HepG2 (cell line): ENCODE measurements at regions not wholly inside any gene's neighbourhood (a gene's known extent, or its start where the extent isn't known, plus 50 kb on each side); places are given as distances from the start of the nearest gene placed in this dataset.
A peak's percentile ranks its signal among the peaks of the same experiment; 100 is the strongest.

ENCODE experiments used
- ATAC-seq: fragments of 200-7000 bp; cut with Tn5 transposase; 3 replicates; pipeline ENCODE4 v1.9.1; 2020; ENCODE audit warnings: mild to moderate bottlenecking, moderate library complexity
- BruUV-seq: library from RNA; stranded (reverse); fragments of 400-500 nt; replicated peaks from 2 replicates; lab custom pipeline; 2021; lab: Mats Ljungman, UMichigan
- CTCF ChIA-PET: fragments of 300-600 bp; formaldehyde crosslinking; extraction: SDS; loops from one replicate; lab custom pipeline; 2021; ENCODE audit warnings: low total read pairs, inconsistent platforms, low intra/inter-chr PET ratio; lab: Yijun Ruan, JAX
- POLR2A ChIA-PET: fragments of 350-600 bp; sonication (Branson Sonifier 250); formaldehyde crosslinking; loops from one replicate; lab custom pipeline; 2020; ENCODE audit warnings: antibody characterized with exemption, inconsistent platforms; lab: Yijun Ruan, JAX
- DNase-seq: peaks from one replicate; pipeline ENCODE4 v3.0.0-alpha.2; 2015; ENCODE audit warnings: low spot score
- FAIRE-seq: peaks from 3 replicates; lab custom pipeline; 2011; peaks lifted over from hg19 to GRCh38; lab: Jason Lieb, UNC
- H2AFZ ChIP-seq: one replicate; pipeline ENCODE4 v1.6.1; 2011; ENCODE audit warnings: low read length, inconsistent platforms
- H3K27ac ChIP-seq: fragments of 300-600 bp; 3 replicates; pipeline ENCODE4 v1.8.0; 2011; ENCODE audit warnings: mixed run types, mild to moderate bottlenecking, mixed read lengths, low read length, inconsistent platforms; ENCODE audit not compliant: insufficient read depth; ENCODE audit errors: extremely low read length
- H3K27me3 ChIP-seq, 2 experiments: fragments of 200-600 bp in 1 of 2; 2 replicates in 1 of 2; 3 replicates in 1 of 2; pipeline versions ENCODE4 v1.6.0 to v1.8.0; 2011; ENCODE audit warnings: low read length in 2 of 2, mild to moderate bottlenecking in 2 of 2, moderate library complexity in 2 of 2, inconsistent platforms in 1 of 2; ENCODE audit not compliant: insufficient read depth in 2 of 2, control insufficient read depth in 1 of 2
- H3K36me3 ChIP-seq, 2 experiments: fragments of 200-600 bp in 1 of 2; replicated peaks in 1 of 2; 2 replicates in 1 of 2; 3 replicates in 1 of 2; pipeline versions ENCODE4 v1.5.1 to v1.8.0; 2011; ENCODE audit warnings: low read length in 2 of 2, inconsistent platforms in 1 of 2; ENCODE audit not compliant: insufficient read depth in 2 of 2, control insufficient read depth in 1 of 2
- H3K4me1 ChIP-seq: 2 replicates; pipeline ENCODE4 v1.5.1; 2012; ENCODE audit warnings: low read length, inconsistent platforms; ENCODE audit not compliant: insufficient read depth
- H3K4me2 ChIP-seq: 2 replicates; pipeline ENCODE4 v1.6.0; 2011; ENCODE audit warnings: low read depth, low read length, inconsistent platforms
- H3K4me3 ChIP-seq, 3 experiments: fragments of 200-600 bp in 1 of 3; sonication (generic), shearing (Covaris generic) in 1 of 3; replicated peaks in 1 of 3; 2 replicates each; pipeline ENCODE4 v1.5.1; 2011 to 2016; ENCODE audit warnings: low read length in 3 of 3, inconsistent platforms in 2 of 3, low read depth in 2 of 3, mild to moderate bottlenecking in 2 of 3, control low read depth in 1 of 3, mixed read lengths in 1 of 3; ENCODE audit not compliant: insufficient read depth in 1 of 3
- H3K79me2 ChIP-seq: one replicate; pipeline ENCODE4 v1.6.1; 2011; ENCODE audit warnings: low read length, inconsistent platforms; ENCODE audit not compliant: insufficient read depth
- H3K9ac ChIP-seq: 2 replicates; pipeline ENCODE4 v1.6.0; 2011; ENCODE audit warnings: mild to moderate bottlenecking, low read depth, low read length, inconsistent platforms; ENCODE audit not compliant: insufficient read depth
- H3K9me3 ChIP-seq: 2 replicates; pipeline ENCODE4 v1.5.1; 2012; ENCODE audit warnings: mild to moderate bottlenecking, low read length
- H4K20me1 ChIP-seq: 2 replicates; pipeline ENCODE4 v1.6.0; 2011; ENCODE audit warnings: inconsistent platforms, mild to moderate bottlenecking, low read length, moderate library complexity; ENCODE audit not compliant: insufficient read depth
- CAMTA2 ChIP-seq: sonication (generic); formaldehyde crosslinking; IDR thresholded peaks from 2 replicates; pipeline ENCODE4 v1.4.0; 2020; ENCODE audit warnings: mild to moderate bottlenecking, missing genetic modification reagents, borderline replicate concordance
- CBX1 ChIP-seq: IDR thresholded peaks from one replicate; pipeline ENCODE4 v1.6.1; 2016; ENCODE audit warnings: antibody characterized with exemption, low read depth
- GATAD2A ChIP-seq: IDR thresholded peaks from 2 replicates; pipeline ENCODE4 v1.6.1; 2016
- MATR3 ChIP-seq: sonication (generic); formaldehyde crosslinking; IDR thresholded peaks from 2 replicates; pipeline ENCODE4 v1.4.0; 2020; ENCODE audit warnings: missing genetic modification reagents
- POGZ ChIP-seq: sonication (generic); formaldehyde crosslinking; IDR thresholded peaks from 2 replicates; pipeline ENCODE4 v1.4.0; 2020; ENCODE audit warnings: mild to moderate bottlenecking, missing genetic modification reagents
- RFX5 ChIP-seq: IDR thresholded peaks from 2 replicates; pipeline ENCODE4 v1.6.1; 2011; ENCODE audit warnings: low read depth, low read length, improper control_type of control experiment
- SALL2 ChIP-seq: sonication (generic); formaldehyde crosslinking; IDR thresholded peaks from 2 replicates; pipeline ENCODE4 v1.8.1; 2023; ENCODE audit warnings: mild to moderate bottlenecking, missing genetic modification reagents, inconsistent platforms
- SMYD3 ChIP-seq: sonication (generic); formaldehyde crosslinking; IDR thresholded peaks from 2 replicates; pipeline ENCODE4 v1.8.1; 2023; ENCODE audit warnings: mild to moderate bottlenecking, missing genetic modification reagents
- TARDBP ChIP-seq: sonication (generic); formaldehyde crosslinking; IDR thresholded peaks from 2 replicates; pipeline ENCODE4 v1.8.0; 2022; ENCODE audit warnings: mild to moderate bottlenecking, missing genetic modification reagents
- ZBTB7B ChIP-seq: sonication (generic); formaldehyde crosslinking; IDR thresholded peaks from 2 replicates; pipeline ENCODE4 v1.4.0; 2020; ENCODE audit warnings: missing genetic modification reagents
- ZC3H13 ChIP-seq: sonication (generic); formaldehyde crosslinking; IDR thresholded peaks from 2 replicates; pipeline ENCODE4 v1.8.1; 2023; ENCODE audit warnings: mild to moderate bottlenecking, missing genetic modification reagents, moderate library complexity
- ZNF550 ChIP-seq: sonication (generic); formaldehyde crosslinking; IDR thresholded peaks from 2 replicates; pipeline ENCODE4 v1.4.0; 2020; ENCODE audit warnings: mild to moderate bottlenecking, missing genetic modification reagents, borderline replicate concordance
- ZNF816 ChIP-seq: sonication (generic); formaldehyde crosslinking; IDR thresholded peaks from 2 replicates; pipeline ENCODE4 v1.8.0; 2022; ENCODE audit warnings: missing genetic modification reagents, mild to moderate bottlenecking, borderline replicate concordance
- ZSCAN12 ChIP-seq: sonication (generic); formaldehyde crosslinking; IDR thresholded peaks from 2 replicates; pipeline ENCODE4 v1.9.0; 2021; ENCODE audit warnings: mild to moderate bottlenecking, missing genetic modification reagents
- ZSCAN22 ChIP-seq: sonication (generic); formaldehyde crosslinking; IDR thresholded peaks from 2 replicates; pipeline ENCODE4 v1.4.0; 2020; ENCODE audit warnings: mild to moderate bottlenecking, missing genetic modification reagents
- WGBS: methylation state at CpG from one replicate; pipeline ENCODE4 v1.1.6; 2017; ENCODE audit warnings: low lambda C conversion rate; 5-methylcytosine and 5-hydroxymethylcytosine counted together
- in situ Hi-C: cut with HindIII; loops from 2 replicates; pipeline ENCODE4 v1.10.0; 2017; ENCODE audit warnings: low pct_unique_long_range_greater_than_20kb; ENCODE audit not compliant: extremely low pct_ligation_motif_present
- intact Hi-C: fragments of 100-400 bp; cut with micrococcal nuclease; formaldehyde crosslinking; loops from one replicate; pipeline ENCODE4 v1.10.0; 2022; ENCODE audit not compliant: unreplicated experiment
- TF ChIP-seq, protein P1 (sequence below): sonication (generic); formaldehyde crosslinking; IDR thresholded peaks from 2 replicates; pipeline ENCODE4 v1.5.1; 2020; ENCODE audit warnings: mild to moderate bottlenecking, moderate library complexity, missing genetic modification reagents
- TF ChIP-seq, protein P2 (sequence below): sonication (generic); formaldehyde crosslinking; IDR thresholded peaks from 2 replicates; pipeline ENCODE4 v1.5.1; 2020; ENCODE audit warnings: missing genetic modification reagents, mild to moderate bottlenecking, borderline replicate concordance
- TF ChIP-seq, protein P3 (sequence below): sonication (generic); IDR thresholded peaks from 2 replicates; pipeline ENCODE4 v1.6.1; 2016; ENCODE audit warnings: low read depth, borderline replicate concordance
- TF ChIP-seq, protein P4 (sequence below): IDR thresholded peaks from 2 replicates; pipeline ENCODE4 v1.6.1; 2018; ENCODE audit warnings: missing genetic modification reagents

DNA sequence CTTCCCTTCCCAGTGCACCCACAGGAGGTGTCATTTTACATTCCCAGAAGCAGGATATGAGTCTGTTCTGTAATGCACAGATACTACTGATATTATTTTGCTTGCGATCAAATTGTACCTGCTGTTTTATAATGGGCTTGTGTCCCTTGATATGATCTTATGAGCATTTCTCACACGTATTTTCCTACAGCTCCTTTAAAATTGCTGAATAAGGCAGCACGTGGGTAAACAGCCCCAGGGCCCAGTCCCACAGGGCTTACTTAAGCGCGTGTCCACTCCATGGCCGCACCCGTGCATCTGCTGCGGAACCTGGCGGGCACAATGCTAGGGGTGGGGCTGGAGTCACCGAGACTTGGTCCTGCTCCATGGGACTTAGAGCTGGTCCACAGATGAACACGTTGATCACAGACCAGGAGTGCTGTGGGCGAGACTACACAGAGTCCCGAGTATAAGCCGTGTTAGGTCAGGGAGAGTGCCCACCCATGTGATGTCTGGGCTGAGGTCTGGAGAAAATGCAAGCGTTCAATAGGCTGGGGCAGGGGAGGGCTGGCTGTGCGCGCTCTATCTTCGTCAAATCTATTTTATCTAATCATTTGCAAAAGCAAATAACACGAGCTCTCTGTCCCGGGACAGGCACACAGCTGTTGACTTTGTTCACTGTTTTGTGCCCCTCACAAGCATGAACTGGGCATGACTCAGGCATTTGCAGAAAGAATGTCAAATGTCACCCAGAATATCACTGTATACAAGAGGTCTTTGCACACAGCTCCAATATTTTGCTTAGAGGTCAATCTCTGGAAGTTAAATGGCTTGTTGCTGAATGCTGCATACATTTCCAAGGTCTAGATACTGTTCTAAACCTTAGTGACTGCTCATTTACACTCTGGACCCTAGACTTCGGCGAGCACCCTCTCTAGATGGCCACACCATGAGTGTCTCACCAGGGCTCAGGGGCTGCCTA, 119.3 kb downstream of the CRYAA start:
- Histone ChIP-seq H2AFZ (no peak overlapping the region), H3K4me1 (peaks cover 52% of the 10 kb centered on the region), H4K20me1 (no peaks in the 10 kb centered on the region), H3K9me3 (no peaks in the 10 kb centered on the region), H3K9ac (peak overlapping the region; percentile 13; the same call in 1 of the 2 replicates), H3K36me3 (no peaks in the 10 kb centered on the region), H3K4me3 (peak overlapping the region; percentile 15 to 56 (median 18); a peak in 5 of 6 replicates), H3K27me3 (no peaks in the 10 kb centered on the region), H3K4me2 (peak overlapping the region; percentile 79), H3K79me2 (no peaks in the 10 kb centered on the region), H3K27ac (peak overlapping the region; percentile 41)
- FAIRE-seq: peak; percentile 76
- 9% methylated on average over 16 of the region's 22 CpGs for WGBS
- ATAC-seq: peak; percentile 88
- intact Hi-C loops: loop anchor here (5.0 kb wide), 1 partner anchor 54 kb away; no protein-coding TSS in a partner anchor
- CTCF ChIA-PET: no interaction called here
- POLR2A ChIA-PET: interaction anchor here (0.9 to 2.1 kb wide), 15 partner anchors 9 to 352 kb away, joined by 3 to 27 read pairs (median 5); no protein-coding TSS in a partner anchor
- peak; percentile 94 for DNase-seq
- no TSS peak for BruUV-seq
- in situ Hi-C loops: loop anchor here (5.0 kb wide), 1 partner anchor 44 kb away; no protein-coding TSS in a partner anchor
- no peak for TF ChIP-seq CAMTA2 (CRISPR knock-in tag)
- TF ChIP-seq ZNF550 (CRISPR knock-in tag): no peak
- TF ChIP-seq, protein P1, sequence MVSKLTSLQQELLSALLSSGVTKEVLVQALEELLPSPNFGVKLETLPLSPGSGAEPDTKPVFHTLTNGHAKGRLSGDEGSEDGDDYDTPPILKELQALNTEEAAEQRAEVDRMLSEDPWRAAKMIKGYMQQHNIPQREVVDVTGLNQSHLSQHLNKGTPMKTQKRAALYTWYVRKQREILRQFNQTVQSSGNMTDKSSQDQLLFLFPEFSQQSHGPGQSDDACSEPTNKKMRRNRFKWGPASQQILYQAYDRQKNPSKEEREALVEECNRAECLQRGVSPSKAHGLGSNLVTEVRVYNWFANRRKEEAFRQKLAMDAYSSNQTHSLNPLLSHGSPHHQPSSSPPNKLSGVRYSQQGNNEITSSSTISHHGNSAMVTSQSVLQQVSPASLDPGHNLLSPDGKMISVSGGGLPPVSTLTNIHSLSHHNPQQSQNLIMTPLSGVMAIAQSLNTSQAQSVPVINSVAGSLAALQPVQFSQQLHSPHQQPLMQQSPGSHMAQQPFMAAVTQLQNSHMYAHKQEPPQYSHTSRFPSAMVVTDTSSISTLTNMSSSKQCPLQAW: 0 out of 2 replicates have a peak, but pooled peaks have one; percentile 49
- no peak for TF ChIP-seq SALL2 (CRISPR knock-in tag)
- no peak for TF ChIP-seq ZSCAN12 (CRISPR knock-in tag)
- TF ChIP-seq TARDBP (CRISPR knock-in tag): peak; percentile 63; the same call in 1 of the 2 replicates
- TF ChIP-seq, protein P2, sequence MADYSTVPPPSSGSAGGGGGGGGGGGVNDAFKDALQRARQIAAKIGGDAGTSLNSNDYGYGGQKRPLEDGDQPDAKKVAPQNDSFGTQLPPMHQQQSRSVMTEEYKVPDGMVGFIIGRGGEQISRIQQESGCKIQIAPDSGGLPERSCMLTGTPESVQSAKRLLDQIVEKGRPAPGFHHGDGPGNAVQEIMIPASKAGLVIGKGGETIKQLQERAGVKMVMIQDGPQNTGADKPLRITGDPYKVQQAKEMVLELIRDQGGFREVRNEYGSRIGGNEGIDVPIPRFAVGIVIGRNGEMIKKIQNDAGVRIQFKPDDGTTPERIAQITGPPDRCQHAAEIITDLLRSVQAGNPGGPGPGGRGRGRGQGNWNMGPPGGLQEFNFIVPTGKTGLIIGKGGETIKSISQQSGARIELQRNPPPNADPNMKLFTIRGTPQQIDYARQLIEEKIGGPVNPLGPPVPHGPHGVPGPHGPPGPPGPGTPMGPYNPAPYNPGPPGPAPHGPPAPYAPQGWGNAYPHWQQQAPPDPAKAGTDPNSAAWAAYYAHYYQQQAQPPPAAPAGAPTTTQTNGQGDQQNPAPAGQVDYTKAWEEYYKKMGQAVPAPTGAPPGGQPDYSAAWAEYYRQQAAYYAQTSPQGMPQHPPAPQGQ (CRISPR knock-in tag): no peak
- no peak for TF ChIP-seq MATR3 (CRISPR knock-in tag)
- peak; percentile 68; the same call in 1 of the 2 replicates for TF ChIP-seq ZBTB7B (CRISPR knock-in tag)
- no peak for TF ChIP-seq POGZ (CRISPR knock-in tag)
- no peak for TF ChIP-seq RFX5
- TF ChIP-seq ZC3H13: no peak
- TF ChIP-seq, protein P3, sequence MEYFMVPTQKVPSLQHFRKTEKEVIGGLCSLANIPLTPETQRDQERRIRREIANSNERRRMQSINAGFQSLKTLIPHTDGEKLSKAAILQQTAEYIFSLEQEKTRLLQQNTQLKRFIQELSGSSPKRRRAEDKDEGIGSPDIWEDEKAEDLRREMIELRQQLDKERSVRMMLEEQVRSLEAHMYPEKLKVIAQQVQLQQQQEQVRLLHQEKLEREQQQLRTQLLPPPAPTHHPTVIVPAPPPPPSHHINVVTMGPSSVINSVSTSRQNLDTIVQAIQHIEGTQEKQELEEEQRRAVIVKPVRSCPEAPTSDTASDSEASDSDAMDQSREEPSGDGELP: peak; percentile 86; the same call in 1 of the 2 replicates
- TF ChIP-seq CBX1: no peak
- no peak for TF ChIP-seq ZNF816 (CRISPR knock-in tag)
- TF ChIP-seq, protein P4, sequence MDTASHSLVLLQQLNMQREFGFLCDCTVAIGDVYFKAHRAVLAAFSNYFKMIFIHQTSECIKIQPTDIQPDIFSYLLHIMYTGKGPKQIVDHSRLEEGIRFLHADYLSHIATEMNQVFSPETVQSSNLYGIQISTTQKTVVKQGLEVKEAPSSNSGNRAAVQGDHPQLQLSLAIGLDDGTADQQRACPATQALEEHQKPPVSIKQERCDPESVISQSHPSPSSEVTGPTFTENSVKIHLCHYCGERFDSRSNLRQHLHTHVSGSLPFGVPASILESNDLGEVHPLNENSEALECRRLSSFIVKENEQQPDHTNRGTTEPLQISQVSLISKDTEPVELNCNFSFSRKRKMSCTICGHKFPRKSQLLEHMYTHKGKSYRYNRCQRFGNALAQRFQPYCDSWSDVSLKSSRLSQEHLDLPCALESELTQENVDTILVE (CRISPR knock-in tag): peak; percentile 49
- TF ChIP-seq ZSCAN22 (CRISPR knock-in tag): 0 out of 2 replicates have a peak, but pooled peaks have one; percentile 39
- TF ChIP-seq GATAD2A (CRISPR knock-in tag): peak; percentile 89
- 0 out of 2 replicates have a peak, but pooled peaks have one; percentile 25 for TF ChIP-seq SMYD3 (CRISPR knock-in tag)
